ENCODE measurements at regions not wholly inside any gene's neighbourhood (a gene's known extent, or its start where the extent isn't known, plus 50 kb on each side); places are given as distances from the start of the nearest gene placed in this dataset.

DNA sequence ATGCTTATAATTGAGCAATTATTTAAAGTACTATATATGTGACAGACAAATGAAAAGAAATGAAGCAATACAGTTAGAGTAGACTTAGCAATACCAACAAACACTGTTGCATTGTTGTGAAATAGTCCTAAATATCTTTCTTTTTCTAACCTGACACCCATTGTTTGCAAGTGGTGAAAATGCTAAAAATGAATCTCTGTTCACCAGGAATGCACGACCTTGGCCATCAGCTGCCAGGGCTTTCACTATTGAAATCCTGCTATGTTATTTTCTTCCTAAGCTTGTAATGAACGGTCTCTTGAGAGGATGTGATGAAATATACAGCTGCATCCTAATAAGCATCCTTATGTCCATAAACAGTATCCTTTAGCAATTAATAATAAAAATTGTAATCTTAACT, 136.2 kb upstream of the MGAT5 start:
- no peak for TF ChIP-seq CTCF (conservative IDR thresholded peaks at IDR 0.05 in 1 of 2, IDR thresholded peaks at IDR 0.05 in 1 of 2; ENCODE audit: extremely low read depth in 1 of 2, insufficient read depth in 1 of 2, low read depth in 1 of 2, low read length in 2 of 2)
- TF ChIP-seq EZH2 (IDR thresholded peaks at IDR 0.05; ENCODE audit: borderline replicate concordance, low read length): no peak

All from mammary epithelial cell (primary cell).